ENCODE measurements at regions not wholly inside any gene's neighbourhood (a gene's known extent, or its start where the extent isn't known, plus 50 kb on each side); places are given as distances from the start of the nearest gene placed in this dataset.

- TF ChIP-seq, protein P1, sequence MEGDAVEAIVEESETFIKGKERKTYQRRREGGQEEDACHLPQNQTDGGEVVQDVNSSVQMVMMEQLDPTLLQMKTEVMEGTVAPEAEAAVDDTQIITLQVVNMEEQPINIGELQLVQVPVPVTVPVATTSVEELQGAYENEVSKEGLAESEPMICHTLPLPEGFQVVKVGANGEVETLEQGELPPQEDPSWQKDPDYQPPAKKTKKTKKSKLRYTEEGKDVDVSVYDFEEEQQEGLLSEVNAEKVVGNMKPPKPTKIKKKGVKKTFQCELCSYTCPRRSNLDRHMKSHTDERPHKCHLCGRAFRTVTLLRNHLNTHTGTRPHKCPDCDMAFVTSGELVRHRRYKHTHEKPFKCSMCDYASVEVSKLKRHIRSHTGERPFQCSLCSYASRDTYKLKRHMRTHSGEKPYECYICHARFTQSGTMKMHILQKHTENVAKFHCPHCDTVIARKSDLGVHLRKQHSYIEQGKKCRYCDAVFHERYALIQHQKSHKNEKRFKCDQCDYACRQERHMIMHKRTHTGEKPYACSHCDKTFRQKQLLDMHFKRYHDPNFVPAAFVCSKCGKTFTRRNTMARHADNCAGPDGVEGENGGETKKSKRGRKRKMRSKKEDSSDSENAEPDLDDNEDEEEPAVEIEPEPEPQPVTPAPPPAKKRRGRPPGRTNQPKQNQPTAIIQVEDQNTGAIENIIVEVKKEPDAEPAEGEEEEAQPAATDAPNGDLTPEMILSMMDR (IDR thresholded peaks at IDR 0.05; ENCODE audit: unreplicated experiment): no peak
- peak overlapping the region; percentile 89 for H3K27ac Mint-ChIP-seq
- H3K4me1 Mint-ChIP-seq (ENCODE audit: low read depth): peaks cover 32% of the 10 kb centered on the region
- no peaks in the 10 kb centered on the region for H3K27me3 Mint-ChIP-seq
- no peaks in the 10 kb centered on the region for H3K9me3 Mint-ChIP-seq (ENCODE audit: low read depth)
- no peaks in the 10 kb centered on the region for H3K36me3 Mint-ChIP-seq (ENCODE audit: insufficient read depth)
- H3K4me3 Mint-ChIP-seq (ENCODE audit: low read depth): no peak overlapping the region
- DNase-seq (ENCODE audit: low spot score, unreplicated experiment): no peak
Observed at GRCh38 chr20:39876976-39877635, 811.9 kb downstream of the MAFB start.

DNA sequence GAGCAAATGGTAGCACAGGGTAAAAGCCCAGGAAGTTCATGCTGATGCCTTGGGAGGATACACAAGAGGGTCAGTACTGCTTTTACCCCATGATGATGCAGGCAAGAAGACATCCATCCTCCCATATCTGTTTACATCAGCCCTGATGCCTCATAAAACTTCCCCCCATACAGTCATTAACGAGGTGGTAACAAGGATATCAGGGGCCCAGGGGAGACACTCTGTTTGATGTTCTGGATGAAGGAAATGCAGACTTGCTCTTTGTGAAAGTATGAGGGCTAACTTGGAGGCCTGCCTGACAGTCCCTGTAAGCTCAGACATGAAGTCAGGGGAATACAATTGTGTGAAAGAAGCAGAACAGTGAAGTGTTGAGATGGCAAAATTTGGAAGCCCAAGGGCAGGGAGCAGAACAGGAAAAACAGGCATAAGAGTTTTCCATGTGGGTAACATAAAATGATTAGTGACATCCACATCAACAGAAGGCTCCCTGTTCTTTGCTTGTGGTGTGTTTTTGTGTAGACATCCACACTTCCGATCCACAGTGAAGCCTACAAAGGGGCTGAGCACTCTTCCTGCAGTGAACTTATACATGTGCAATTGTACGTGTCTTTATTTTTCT lies 813.4 kb downstream of the MAFB start:
- TF ChIP-seq, protein P1 (IDR thresholded peaks at IDR 0.05; ENCODE audit: unreplicated experiment): no peak
- no peaks in the 10 kb centered on the region for H3K36me3 Mint-ChIP-seq (ENCODE audit: insufficient read depth)
- no peak for DNase-seq (ENCODE audit: low spot score, unreplicated experiment)
- H3K27me3 Mint-ChIP-seq: no peaks in the 10 kb centered on the region
- no peak overlapping the region for H3K27ac Mint-ChIP-seq
- no peaks in the 10 kb centered on the region for H3K9me3 Mint-ChIP-seq (ENCODE audit: low read depth)
- H3K4me1 Mint-ChIP-seq (ENCODE audit: low read depth): peaks cover 32% of the 10 kb centered on the region
- no peak overlapping the region for H3K4me3 Mint-ChIP-seq (ENCODE audit: low read depth)

DNA sequence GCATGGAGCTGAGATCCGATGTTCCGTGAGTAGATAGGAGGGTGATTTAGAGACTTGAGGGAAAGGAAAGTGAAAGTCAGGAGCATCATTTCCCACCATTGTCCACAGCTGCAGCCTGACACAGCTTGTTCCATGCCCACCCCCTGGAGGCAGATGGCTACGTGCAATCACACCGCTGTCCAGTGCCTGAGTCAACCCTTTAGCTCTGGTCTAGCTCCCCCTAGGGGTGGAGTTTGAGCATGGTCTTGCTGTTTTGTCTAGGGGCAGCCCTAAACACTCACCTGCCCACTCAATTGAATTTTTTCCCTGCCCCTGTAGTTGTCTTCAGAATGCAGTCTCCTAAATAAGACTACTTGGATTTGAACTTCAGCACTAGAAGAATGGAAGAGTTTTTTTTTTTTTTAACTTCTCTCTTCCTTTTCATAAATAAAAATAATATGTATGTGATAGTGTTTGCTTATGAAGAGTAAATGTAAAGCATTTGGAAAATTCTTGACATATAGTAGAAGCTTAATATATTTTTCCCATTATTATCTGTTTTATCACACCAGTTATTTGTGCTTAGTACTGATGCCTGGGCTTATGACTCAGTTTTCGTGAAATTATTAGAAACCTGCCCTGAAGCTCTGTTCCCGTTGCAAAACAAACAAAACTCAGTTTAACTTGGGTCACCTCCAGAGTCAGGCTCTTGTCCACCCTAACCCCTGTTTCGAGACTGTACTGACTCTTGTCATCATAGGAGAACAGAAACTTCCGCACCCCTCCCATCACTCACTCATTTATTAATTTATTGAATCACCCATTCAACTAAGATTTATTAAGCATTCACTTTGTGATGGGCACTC lies 814.8 kb downstream of the MAFB start:
- no peak overlapping the region for H3K4me3 Mint-ChIP-seq (ENCODE audit: low read depth)
- H3K9me3 Mint-ChIP-seq (ENCODE audit: low read depth): no peaks in the 10 kb centered on the region
- TF ChIP-seq, protein P1 (IDR thresholded peaks at IDR 0.05; ENCODE audit: unreplicated experiment): peak; percentile 72
- H3K36me3 Mint-ChIP-seq (ENCODE audit: insufficient read depth): no peaks in the 10 kb centered on the region
- H3K27me3 Mint-ChIP-seq: no peaks in the 10 kb centered on the region
- peak; percentile 42 for DNase-seq (ENCODE audit: low spot score, unreplicated experiment)
- peaks cover 29% of the 10 kb centered on the region for H3K4me1 Mint-ChIP-seq (ENCODE audit: low read depth)
- no peak overlapping the region for H3K27ac Mint-ChIP-seq

- Mint-ChIP-seq H3K9me3 (ENCODE audit: low read depth) (no peaks in the 10 kb centered on the region), H3K36me3 (ENCODE audit: insufficient read depth) (no peaks in the 10 kb centered on the region), H3K4me1 (ENCODE audit: low read depth) (peaks cover 19% of the 10 kb centered on the region), H3K4me3 (ENCODE audit: low read depth) (no peak overlapping the region), H3K27ac (no peak overlapping the region), H3K27me3 (no peaks in the 10 kb centered on the region)
- TF ChIP-seq, protein P1 (IDR thresholded peaks at IDR 0.05; ENCODE audit: unreplicated experiment): no peak
- DNase-seq (ENCODE audit: low spot score, unreplicated experiment): no peak
Observed at GRCh38 chr20:39873286-39873685, 815.8 kb downstream of the MAFB start.

DNA sequence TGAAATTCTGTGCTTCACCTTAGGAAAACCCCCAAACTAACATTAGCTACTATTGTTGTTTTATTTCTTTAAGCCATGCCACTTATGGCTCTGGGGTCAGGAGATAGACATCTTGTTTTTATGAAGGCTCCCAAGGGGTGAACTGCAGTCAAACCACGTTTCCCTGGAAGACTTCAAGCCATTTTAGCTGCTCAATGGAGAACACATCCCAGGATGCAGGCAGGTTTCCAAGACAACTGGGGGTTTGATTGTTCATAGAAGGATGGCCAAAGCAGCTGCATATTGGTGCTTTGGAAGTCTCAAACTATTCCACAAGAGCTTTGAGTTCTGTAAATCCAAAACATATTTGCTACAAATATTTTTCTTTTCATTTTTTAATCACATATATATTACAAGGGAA lies 818.0 kb downstream of the MAFB start:
- Mint-ChIP-seq H3K36me3 (ENCODE audit: insufficient read depth) (no peaks in the 10 kb centered on the region), H3K27ac (no peak overlapping the region), H3K4me1 (ENCODE audit: low read depth) (peaks cover 2% of the 10 kb centered on the region), H3K27me3 (no peaks in the 10 kb centered on the region), H3K9me3 (ENCODE audit: low read depth) (no peaks in the 10 kb centered on the region), H3K4me3 (ENCODE audit: low read depth) (no peak overlapping the region)
- TF ChIP-seq, protein P1 (IDR thresholded peaks at IDR 0.05; ENCODE audit: unreplicated experiment): no peak
- no peak for DNase-seq (ENCODE audit: low spot score, unreplicated experiment)

All from progenitor cell of endocrine pancreas (in vitro differentiated cells).